A673 (cell line): ENCODE measurements at regions not wholly inside any gene's neighbourhood (a gene's known extent, or its start where the extent isn't known, plus 50 kb on each side); places are given as distances from the start of the nearest gene placed in this dataset.

ENCODE experiments used
- CTCF ChIP-seq: fragments of 300-800, 200-600 bp; sonication (generic); conservative IDR thresholded peaks from 2 replicates; pipeline ENCODE4 v1.5.1; 2017; ENCODE audit warnings: low read depth, mild to moderate bottlenecking, antibody characterized with exemption, low read length, moderate library complexity, mixed read lengths
- EZH2 ChIP-seq: fragments of 200-600 bp; sonication (generic); IDR thresholded peaks from 2 replicates; pipeline ENCODE4 v1.6.1; 2017; ENCODE audit warnings: borderline replicate concordance, low read depth, mild to moderate bottlenecking, mixed read lengths, antibody characterized with exemption, low read length; ENCODE audit not compliant: poor library complexity, severe bottlenecking

DNA sequence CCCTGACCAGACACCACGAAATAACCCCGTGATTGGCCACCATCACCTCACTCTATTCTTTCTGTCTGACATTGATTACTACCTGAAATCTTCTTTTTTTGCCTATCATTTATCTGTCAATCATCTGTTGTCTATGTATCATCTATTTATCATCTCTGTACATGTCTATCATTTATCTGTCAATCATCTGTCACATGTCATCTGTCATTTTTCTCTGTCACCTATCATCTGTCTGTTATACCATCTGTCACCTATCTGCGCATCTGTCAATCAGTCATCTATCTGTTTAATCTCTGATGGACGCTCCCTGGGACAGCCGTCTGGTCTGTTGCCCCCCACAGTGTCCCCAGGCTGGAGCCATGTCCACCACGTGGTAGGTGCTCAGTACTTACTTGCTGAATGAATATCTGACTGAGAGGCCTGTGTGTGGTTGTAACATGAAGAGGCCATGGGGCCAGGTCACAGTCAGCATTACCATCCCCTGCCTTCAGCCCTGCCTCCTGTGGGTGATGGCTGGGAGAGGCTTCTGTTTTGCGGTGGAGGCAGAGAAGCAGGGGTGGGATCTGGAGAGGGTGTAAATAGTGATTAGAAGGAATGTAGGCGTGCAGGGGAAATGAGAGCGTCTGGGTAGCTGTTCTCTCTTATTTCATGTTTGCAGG lies 302.7 kb downstream of the QKI start:
- TF ChIP-seq CTCF (no peak), EZH2 (no peak)
